HEK293 (cell line): ENCODE measurements at regions not wholly inside any gene's neighbourhood (a gene's known extent, or its start where the extent isn't known, plus 50 kb on each side); places are given as distances from the start of the nearest gene placed in this dataset.
A peak's percentile ranks its signal among the peaks of the same experiment; 100 is the strongest.

Experiments
- CTCF ChIA-PET: fragments of 350-600 bp; formaldehyde crosslinking; extraction: SDS; loops from one replicate; lab custom pipeline; 2021; ENCODE audit warnings: antibody characterized with exemption; lab: Yijun Ruan, JAX
- POLR2A ChIA-PET: fragments of 300-600 bp; formaldehyde crosslinking; extraction: SDS; loops from one replicate; lab custom pipeline; 2020; ENCODE audit warnings: antibody characterized with exemption, inconsistent platforms; lab: Yijun Ruan, JAX
- H3K27ac ChIP-seq: fragments of 200-500 bp; sonication (Bioruptor generic); 2 replicates; pipeline ENCODE4 v1.5.1; 2014; ENCODE audit warnings: low read depth, low read length, control low read depth, inconsistent platforms; ENCODE audit errors: extremely low read depth
- H3K36me3 ChIP-seq, 2 experiments: fragments of 200-500 bp in 1 of 2; sonication (Bioruptor generic) in 1 of 2; 1 replicate in 1 of 2; 2 replicates in 1 of 2; pipeline ENCODE4 v1.5.1; 2014 to 2017; ENCODE audit warnings: inconsistent platforms in 2 of 2, low read length in 2 of 2; ENCODE audit not compliant: control insufficient read depth in 2 of 2, insufficient read depth in 1 of 2
- H3K4me1 ChIP-seq: fragments of 200-500 bp; sonication (Bioruptor generic); 2 replicates; pipeline ENCODE4 v1.5.1; 2014; ENCODE audit warnings: mild to moderate bottlenecking, low read length, inconsistent platforms; ENCODE audit not compliant: control insufficient read depth, insufficient read depth
- H3K4me3 ChIP-seq: 2 replicates; pipeline ENCODE4 v1.5.1; 2011; ENCODE audit warnings: low read depth, mild to moderate bottlenecking, control low read depth, low read length, moderate library complexity
- H3K9me3 ChIP-seq: fragments of 200-500 bp; sonication (Bioruptor generic); 2 replicates; pipeline ENCODE4 v1.5.1; 2014; ENCODE audit warnings: low read depth, low read length, inconsistent platforms; ENCODE audit not compliant: control insufficient read depth, insufficient read depth
- ATF2 ChIP-seq: fragments of 450-650 bp; formaldehyde crosslinking; IDR thresholded peaks from 2 replicates; pipeline ENCODE4 v1.5.1; 2016; ENCODE audit warnings: missing biosample characterization, missing genetic modification characterization, low read depth
- CTCF ChIP-seq: fragments of 450-650 bp; formaldehyde crosslinking; IDR thresholded peaks from 2 replicates; pipeline ENCODE4 v1.5.1; 2016; ENCODE audit warnings: missing biosample characterization, missing genetic modification characterization
- GLI2 ChIP-seq: fragments of 450-650 bp; formaldehyde crosslinking; IDR thresholded peaks from 2 replicates; pipeline ENCODE4; 2017; ENCODE audit warnings: missing biosample characterization, missing genetic modification characterization, low read depth, borderline replicate concordance
- IKZF3 ChIP-seq: fragments of 450-650 bp; IDR thresholded peaks from 2 replicates; pipeline ENCODE4 v1.5.0; 2018; ENCODE audit warnings: missing biosample characterization, mild to moderate bottlenecking, missing genetic modification characterization, moderate library complexity
- PRDM1 ChIP-seq: fragments of 450-650 bp; formaldehyde crosslinking; IDR thresholded peaks from 2 replicates; pipeline ENCODE4; 2016; ENCODE audit warnings: missing biosample characterization, missing genetic modification characterization
- REST ChIP-seq: fragments of 450-650 bp; formaldehyde crosslinking; IDR thresholded peaks from 2 replicates; pipeline ENCODE4 v1.5.1; 2016; ENCODE audit warnings: missing biosample characterization, missing genetic modification characterization
- SP3 ChIP-seq: fragments of 450-650 bp; formaldehyde crosslinking; IDR thresholded peaks from 2 replicates; pipeline ENCODE4 v1.5.1; 2016; ENCODE audit warnings: missing biosample characterization, missing genetic modification characterization
- ZBTB20 ChIP-seq: fragments of 450-650 bp; formaldehyde crosslinking; IDR thresholded peaks from 2 replicates; pipeline ENCODE4 v1.5.1; 2016; ENCODE audit warnings: missing biosample characterization, missing genetic modification characterization
- ZBTB8A ChIP-seq: fragments of 450-650 bp; formaldehyde crosslinking; IDR thresholded peaks from 2 replicates; pipeline ENCODE4 v1.5.1; 2016; ENCODE audit warnings: missing biosample characterization, missing genetic modification characterization
- ZFP37 ChIP-seq: fragments of 450-650 bp; formaldehyde crosslinking; IDR thresholded peaks from 2 replicates; pipeline ENCODE4 v1.5.1; 2016; ENCODE audit warnings: missing biosample characterization, missing genetic modification characterization
- ZFP69B ChIP-seq: fragments of 450-650 bp; formaldehyde crosslinking; IDR thresholded peaks from 2 replicates; pipeline ENCODE4 v1.5.1; 2016; ENCODE audit warnings: missing biosample characterization, missing genetic modification characterization
- ZNF16 ChIP-seq: fragments of 450-650 bp; formaldehyde crosslinking; IDR thresholded peaks from 2 replicates; pipeline ENCODE4 v1.5.1; 2016; ENCODE audit warnings: low read depth, missing biosample characterization, missing genetic modification characterization
- ZNF2 ChIP-seq: fragments of 450-650 bp; formaldehyde crosslinking; IDR thresholded peaks from 2 replicates; pipeline ENCODE4 v1.5.1; 2016; ENCODE audit warnings: missing biosample characterization, missing genetic modification characterization
- ZNF433 ChIP-seq: fragments of 450-650 bp; formaldehyde crosslinking; IDR thresholded peaks from 2 replicates; pipeline ENCODE4 v1.5.1; 2016; ENCODE audit warnings: missing biosample characterization, missing genetic modification characterization, low read depth
- ZNF48 ChIP-seq: fragments of 450-650 bp; formaldehyde crosslinking; IDR thresholded peaks from 2 replicates; pipeline ENCODE4 v1.5.1; 2016; ENCODE audit warnings: missing biosample characterization, missing genetic modification characterization
- ZNF514 ChIP-seq: fragments of 450-650 bp; formaldehyde crosslinking; IDR thresholded peaks from 2 replicates; pipeline ENCODE4 v1.5.1; 2016; ENCODE audit warnings: missing biosample characterization, missing genetic modification characterization
- ZNF571 ChIP-seq: fragments of 450-650 bp; formaldehyde crosslinking; IDR thresholded peaks from 2 replicates; pipeline ENCODE4 v1.5.0; 2017; ENCODE audit warnings: missing biosample characterization, missing genetic modification characterization
- ZNF580 ChIP-seq: fragments of 450-650 bp; formaldehyde crosslinking; IDR thresholded peaks from 2 replicates; pipeline ENCODE4 v1.5.1; 2016; ENCODE audit warnings: missing biosample characterization, missing genetic modification characterization
- ZNF621 ChIP-seq: fragments of 450-650 bp; formaldehyde crosslinking; IDR thresholded peaks from 2 replicates; pipeline ENCODE4 v1.5.1; 2017; ENCODE audit warnings: missing biosample characterization, missing genetic modification characterization
- ZNF654 ChIP-seq: fragments of 450-650 bp; formaldehyde crosslinking; IDR thresholded peaks from 2 replicates; pipeline ENCODE4 v1.5.1; 2016; ENCODE audit warnings: low read depth, missing biosample characterization, missing genetic modification characterization
- ZNF707 ChIP-seq: fragments of 450-650 bp; formaldehyde crosslinking; IDR thresholded peaks from 2 replicates; pipeline ENCODE4 v1.5.1; 2016; ENCODE audit warnings: missing biosample characterization, missing genetic modification characterization
- ZNF768 ChIP-seq: fragments of 450-650 bp; formaldehyde crosslinking; IDR thresholded peaks from 2 replicates; pipeline ENCODE4 v1.5.1; 2018; ENCODE audit warnings: missing biosample characterization, mild to moderate bottlenecking, missing genetic modification characterization
- ZNF792 ChIP-seq: fragments of 450-650 bp; formaldehyde crosslinking; IDR thresholded peaks from 2 replicates; pipeline ENCODE4 v1.5.1; 2016; ENCODE audit warnings: missing biosample characterization, missing genetic modification characterization

- CTCF ChIA-PET, result no interaction called here
- Histone ChIP-seq H3K4me3 (no peak overlapping the region), H3K4me1 (no peaks in the 10 kb centered on the region), H3K27ac (no peak overlapping the region), H3K9me3 (no peaks in the 10 kb centered on the region), H3K36me3 (no peaks in the 10 kb centered on the region)
- TF ChIP-seq ZFP37, result no peak
- TF ChIP-seq ZNF707, result no peak
- TF ChIP-seq ZNF16 (tag by site-specific recombination), result no peak
- no peak for TF ChIP-seq ZNF571
- no peak for TF ChIP-seq REST
- no peak for TF ChIP-seq ATF2 (tag by site-specific recombination)
- TF ChIP-seq ZNF433 (tag by site-specific recombination), result no peak
- no peak for TF ChIP-seq ZNF514 (tag by site-specific recombination)
- TF ChIP-seq ZFP69B (tag by site-specific recombination), result no peak
- no peak for TF ChIP-seq SP3 (tag by site-specific recombination)
- POLR2A ChIA-PET, result interaction anchor here (0.6 kb wide), 1 partner anchor 1103 kb away, joined by 7 read pairs; no protein-coding TSS in a partner anchor
These were observed 50.7 kb upstream of the C12orf71 start for GRCh38 chr12:27133022-27133590.

GRCh38 chr12:27140478-27140969 lies 58.1 kb upstream of the C12orf71 start:
- Histone ChIP-seq H3K27ac (no peak overlapping the region), H3K36me3 (no peaks in the 10 kb centered on the region), H3K4me1 (no peaks in the 10 kb centered on the region), H3K4me3 (no peak overlapping the region), H3K9me3 (no peaks in the 10 kb centered on the region)
- peak; percentile 59; the same call in 1 of the 2 replicates for TF ChIP-seq ZNF768 (tag by site-specific recombination)
- no peak for TF ChIP-seq ZBTB8A
- no peak for TF ChIP-seq ZNF792 (tag by site-specific recombination)
- CTCF ChIA-PET, result interaction anchor here (0.7 to 1.1 kb wide), 3 partner anchors 10 to 166 kb away, joined by 3 to 4 read pairs (median 3); no protein-coding TSS in a partner anchor
- POLR2A ChIA-PET, result no interaction called here

- POLR2A ChIA-PET, result no interaction called here
These were observed 59.8 kb upstream of the C12orf71 start for GRCh38 chr12:27142101-27142721.

More at GRCh38 chr12:27142101-27142721, 59.8 kb upstream of the C12orf71 start:
- peak; percentile 33; the same call in 1 of the 2 replicates for TF ChIP-seq CTCF
- TF ChIP-seq ZNF580 (tag by site-specific recombination), result no peak
- TF ChIP-seq ZNF2 (tag by site-specific recombination), result peak; percentile 87
- TF ChIP-seq ZNF48 (tag by site-specific recombination), result no peak
- peak; percentile 62 for TF ChIP-seq PRDM1
- no peak for TF ChIP-seq GLI2 (tag by site-specific recombination)
- peak; percentile 90 for TF ChIP-seq IKZF3 (tag by site-specific recombination)
- TF ChIP-seq ZNF621 (tag by site-specific recombination), result no peak
- TF ChIP-seq ZBTB20 (tag by site-specific recombination), result no peak
- TF ChIP-seq ZNF792 (tag by site-specific recombination), result no peak
- peak; percentile 71 for TF ChIP-seq ZNF654
- Histone ChIP-seq H3K4me3 (no peak overlapping the region), H3K9me3 (no peaks in the 10 kb centered on the region), H3K4me1 (no peaks in the 10 kb centered on the region), H3K36me3 (no peaks in the 10 kb centered on the region), H3K27ac (no peak overlapping the region)
- CTCF ChIA-PET, result interaction anchor here (0.6 to 1.8 kb wide), 20 partner anchors 8 to 1948 kb away, joined by 3 to 10 read pairs (median 3); no protein-coding TSS in a partner anchor
